H1 (cell line): ENCODE measurements at regions not wholly inside any gene's neighbourhood (a gene's known extent, or its start where the extent isn't known, plus 50 kb on each side); places are given as distances from the start of the nearest gene placed in this dataset.

Source experiments
- CTCF ChIA-PET: fragments of 300-600 bp; sonication (Branson Sonifier 250); formaldehyde crosslinking; loops from one replicate; lab custom pipeline; 2021; ENCODE audit not compliant: partially characterized antibody; lab: Charles Lee
- POLR2A ChIA-PET: fragments of 300-600 bp; sonication (Branson Sonifier 250); formaldehyde crosslinking; loops from one replicate; lab custom pipeline; 2021; ENCODE audit warnings: inconsistent platforms; ENCODE audit not compliant: partially characterized antibody; lab: Charles Lee
- DNase-seq, 2 experiments: peaks; one replicate each; pipeline versions ENCODE4 v3.0.0 to v3.0.0-alpha.2; 2010 to 2022; ENCODE audit warnings: low spot score in 2 of 2, low read depth in 1 of 2, mixed read lengths in 1 of 2
- FAIRE-seq: peaks from 2 replicates; lab custom pipeline; 2011; peaks lifted over from hg19 to GRCh38; lab: Jason Lieb, UNC
- H2AFZ ChIP-seq: 2 replicates; pipeline ENCODE4 v1.8.1; 2012; ENCODE audit warnings: low read length, inconsistent platforms
- H2AK5ac ChIP-seq: 2 replicates; pipeline ENCODE4 v1.6.1; 2013; ENCODE audit warnings: low read depth, low read length
- H2BK120ac ChIP-seq: replicated peaks from 2 replicates; pipeline ENCODE3; 2013; ENCODE audit warnings: low read depth, low read length, inconsistent platforms
- H2BK12ac ChIP-seq: 2 replicates; pipeline ENCODE4 v1.6.1; 2013; ENCODE audit warnings: low read depth, low read length
- H2BK15ac ChIP-seq: 2 replicates; pipeline ENCODE4 v1.6.1; 2013; ENCODE audit warnings: low read length
- H2BK20ac ChIP-seq: 2 replicates; pipeline ENCODE4 v1.6.1; 2013; ENCODE audit warnings: low read length
- H2BK5ac ChIP-seq: 2 replicates; pipeline ENCODE4 v1.6.1; 2013; ENCODE audit warnings: low read depth, low read length
- H3K14ac ChIP-seq: 2 replicates; pipeline ENCODE4 v1.6.1; 2013; ENCODE audit warnings: inconsistent platforms; ENCODE audit not compliant: insufficient read length
- H3K18ac ChIP-seq: 2 replicates; pipeline ENCODE4 v1.6.1; 2013; ENCODE audit warnings: low read length; ENCODE audit errors: extremely low read depth
- H3K23ac ChIP-seq: 2 replicates; pipeline ENCODE4 v1.6.1; 2013; ENCODE audit warnings: inconsistent platforms; ENCODE audit not compliant: insufficient read length
- H3K23me2 ChIP-seq: 2 replicates; pipeline ENCODE4 v1.6.1; 2013; ENCODE audit warnings: low read depth, low read length
- H3K27ac ChIP-seq: 2 replicates; pipeline ENCODE4 v1.6.1; 2011; ENCODE audit warnings: low read depth, low read length, inconsistent platforms
- H3K27me3 ChIP-seq, 4 experiments: replicated peaks in 1 of 4; 1 replicate in 1 of 4; 2 replicates in 3 of 4; pipeline versions ENCODE4 v1.6.1 to v1.8.1; 2011 to 2013; ENCODE audit warnings: low read length in 3 of 4, mild to moderate bottlenecking in 3 of 4, inconsistent platforms in 2 of 4, mixed read lengths in 2 of 4, moderate library complexity in 1 of 4; ENCODE audit not compliant: control insufficient read depth in 3 of 4, insufficient read depth in 3 of 4; ENCODE audit errors: extremely low read depth in 1 of 4
- H3K36me3 ChIP-seq, 4 experiments: 2 replicates each; pipeline versions ENCODE4 v1.6.1 to v1.8.1; 2011 to 2013; ENCODE audit warnings: mild to moderate bottlenecking in 4 of 4, low read length in 3 of 4, moderate library complexity in 2 of 4, control low read depth in 1 of 4, inconsistent platforms in 1 of 4; ENCODE audit not compliant: insufficient read depth in 4 of 4, control insufficient read depth in 2 of 4
- H3K4ac ChIP-seq: replicated peaks from 2 replicates; pipeline ENCODE3; 2013; ENCODE audit warnings: low read length, low read depth, mixed read lengths, inconsistent platforms; ENCODE audit not compliant: insufficient read length
- H3K4me1 ChIP-seq, 4 experiments: replicated peaks in 1 of 4; 1 replicate in 1 of 4; 2 replicates in 3 of 4; pipeline versions ENCODE4 v1.6.1 to v1.8.1; 2011 to 2013; ENCODE audit warnings: low read length in 3 of 4, inconsistent platforms in 2 of 4, mixed read lengths in 1 of 4; ENCODE audit not compliant: insufficient read depth in 4 of 4, control insufficient read depth in 3 of 4
- H3K4me2 ChIP-seq, 2 experiments: 2 replicates each; pipeline versions ENCODE4 v1.6.1 to v1.8.1; 2011 to 2013; ENCODE audit warnings: low read depth in 2 of 2, low read length in 2 of 2, control low read depth in 1 of 2, inconsistent platforms in 1 of 2, mild to moderate bottlenecking in 1 of 2; ENCODE audit not compliant: insufficient read depth in 1 of 2
- H3K4me3 ChIP-seq, 4 experiments: fragments of 200-600, 300-600 bp in 1 of 4; sonication (generic), shearing (Covaris generic), sonication (Bioruptor Twin) in 1 of 4; 2 replicates each; pipeline versions ENCODE4 v1.5.1 to v1.8.1; 2011 to 2016; ENCODE audit warnings: low read length in 4 of 4, low read depth in 3 of 4, control low read depth in 2 of 4, inconsistent platforms in 2 of 4, mild to moderate bottlenecking in 2 of 4, mixed read lengths in 1 of 4, moderate library complexity in 1 of 4; ENCODE audit not compliant: insufficient read depth in 2 of 4; ENCODE audit errors: extremely low read depth in 1 of 4
- H3K56ac ChIP-seq: replicated peaks from 2 replicates; pipeline ENCODE3; 2013; ENCODE audit warnings: low read depth, mild to moderate bottlenecking, mixed read lengths, low read length, inconsistent platforms; ENCODE audit not compliant: insufficient read length
- H3K79me1 ChIP-seq: 2 replicates; pipeline ENCODE4 v1.6.1; 2013; ENCODE audit warnings: low read depth, low read length, control low read depth
- H3K79me2 ChIP-seq, 2 experiments: 2 replicates each; pipeline versions ENCODE4 v1.6.1 to v1.8.1; 2012 to 2013; ENCODE audit warnings: low read length in 2 of 2, mild to moderate bottlenecking in 2 of 2, inconsistent platforms in 1 of 2; ENCODE audit not compliant: insufficient read depth in 2 of 2, control insufficient read depth in 1 of 2
- H3K9ac ChIP-seq, 4 experiments: replicated peaks in 1 of 4; 1 replicate in 1 of 4; 2 replicates in 3 of 4; pipeline versions ENCODE4 v1.6.1 to v1.8.1; 2011 to 2013; ENCODE audit warnings: low read depth in 3 of 4, low read length in 3 of 4, control low read depth in 2 of 4, mild to moderate bottlenecking in 2 of 4, moderate library complexity in 2 of 4, inconsistent platforms in 1 of 4; ENCODE audit errors: extremely low read depth in 1 of 4
- H3K9me3 ChIP-seq, 2 experiments: 2 replicates each; pipeline versions ENCODE4 v1.6.1 to v1.8.1; 2012 to 2013; ENCODE audit warnings: mild to moderate bottlenecking in 2 of 2, moderate library complexity in 2 of 2, control low read depth in 1 of 2, inconsistent platforms in 1 of 2, low read depth in 1 of 2, low read length in 1 of 2, mixed read lengths in 1 of 2; ENCODE audit not compliant: insufficient read depth in 2 of 2
- H4K20me1 ChIP-seq, 2 experiments: replicated peaks in 1 of 2; 2 replicates each; pipeline versions ENCODE3 to v1.8.1; 2011 to 2013; ENCODE audit warnings: inconsistent platforms in 2 of 2, low read length in 2 of 2, mild to moderate bottlenecking in 1 of 2; ENCODE audit not compliant: insufficient read depth in 2 of 2, control insufficient read depth in 1 of 2
- H4K5ac ChIP-seq: 2 replicates; pipeline ENCODE4 v1.6.1; 2013; ENCODE audit warnings: low read length, low read depth, mixed read lengths, inconsistent platforms; ENCODE audit not compliant: insufficient read length
- H4K8ac ChIP-seq: 2 replicates; pipeline ENCODE4 v1.8.0; 2013; ENCODE audit warnings: mild to moderate bottlenecking, moderate library complexity, low read length, inconsistent platforms; ENCODE audit not compliant: insufficient read depth; ENCODE audit errors: extremely low read depth
- H4K91ac ChIP-seq: replicated peaks from 2 replicates; pipeline ENCODE3; 2013; ENCODE audit warnings: low read length, mixed read lengths, inconsistent platforms; ENCODE audit not compliant: insufficient read length
- CHD1 ChIP-seq: IDR thresholded peaks from 2 replicates; pipeline ENCODE4 v1.6.1; 2012; ENCODE audit warnings: low read depth, low read length, improper control_type of control experiment
- CTBP2 ChIP-seq: IDR thresholded peaks from 2 replicates; pipeline ENCODE4 v1.7.0; 2011; ENCODE audit warnings: borderline replicate concordance, mild to moderate bottlenecking, moderate library complexity, mixed read lengths, low read length; ENCODE audit not compliant: insufficient read depth, insufficient read length
- EP300 ChIP-seq, 2 experiments: IDR thresholded peaks; 1 replicate in 1 of 2; 2 replicates in 1 of 2; pipeline ENCODE4 v1.6.1; 2011 to 2012; ENCODE audit warnings: low read depth in 2 of 2, low read length in 2 of 2, mild to moderate bottlenecking in 2 of 2, borderline replicate concordance in 1 of 2, inconsistent platforms in 1 of 2, moderate library complexity in 1 of 2
- EZH2 ChIP-seq: fragments of 200-600 bp; sonication (generic); IDR thresholded peaks from 2 replicates; pipeline ENCODE4 v1.7.1; 2012; ENCODE audit warnings: low read depth, mild to moderate bottlenecking, moderate library complexity, low read length, inconsistent platforms; ENCODE audit not compliant: severe bottlenecking
- KDM1A ChIP-seq: fragments of 200-600, 300-600 bp; sonication (generic); IDR thresholded peaks from 2 replicates; pipeline ENCODE4 v1.7.1; 2016; ENCODE audit warnings: mild to moderate bottlenecking, low read length, borderline replicate concordance
- NANOG ChIP-seq: IDR thresholded peaks from 2 replicates; pipeline ENCODE4 v1.6.1; 2011; ENCODE audit warnings: low read length, low read depth, mild to moderate bottlenecking, inconsistent platforms; ENCODE audit not compliant: insufficient read depth, poor library complexity, severe bottlenecking
- NRF1 ChIP-seq: IDR thresholded peaks from 2 replicates; pipeline ENCODE4 v1.6.1; 2011; ENCODE audit warnings: mild to moderate bottlenecking, low read depth, low read length, improper control_type of control experiment
- POLR2AphosphoS5 ChIP-seq: IDR thresholded peaks from 2 replicates; pipeline ENCODE4 v1.6.1; 2011; ENCODE audit warnings: low read depth, low read length
- SP4 ChIP-seq: IDR thresholded peaks from 2 replicates; pipeline ENCODE4 v1.6.1; 2012; ENCODE audit warnings: low read length, inconsistent platforms
- SUZ12 ChIP-seq: fragments of 200-600 bp; sonication (generic); IDR thresholded peaks from 2 replicates; pipeline ENCODE4 v1.6.1; 2012; ENCODE audit warnings: mild to moderate bottlenecking, inconsistent platforms, low read length, moderate library complexity, mixed read lengths
- TAF1 ChIP-seq: IDR thresholded peaks from 2 replicates; pipeline ENCODE4 v1.6.1; 2011; ENCODE audit warnings: mild to moderate bottlenecking, low read depth, low read length
- TCF12 ChIP-seq: IDR thresholded peaks from 2 replicates; pipeline ENCODE4 v1.6.1; 2011; ENCODE audit warnings: low read depth, mild to moderate bottlenecking, low read length
- TEAD4 ChIP-seq: IDR thresholded peaks from 2 replicates; pipeline ENCODE4 v1.6.1; 2012; ENCODE audit warnings: low read depth, low read length, inconsistent platforms, mixed read lengths
- WGBS, 2 experiments: shearing (Covaris generic) in 1 of 2; methylation state at CpG; one replicate each; pipeline versions ENCODE4 v1.1.6 to v1.1.7; 2013 to 2015; ENCODE audit warnings: low lambda C conversion rate in 2 of 2, mixed read lengths in 2 of 2, inconsistent platforms in 1 of 2, low coverage in 1 of 2, missing lambda C conversion rate in 1 of 2; ENCODE audit not compliant: insufficient replicate concordance in 2 of 2, insufficient coverage in 1 of 2, insufficient read length in 1 of 2; ENCODE audit errors: extremely low coverage in 1 of 2, missing lambda C conversion rate in 1 of 2; 5-methylcytosine and 5-hydroxymethylcytosine counted together
- TF ChIP-seq, protein P1 (sequence below): IDR thresholded peaks from 2 replicates; pipeline ENCODE4 v1.6.1; 2012; ENCODE audit warnings: low read length, inconsistent platforms

DNA sequence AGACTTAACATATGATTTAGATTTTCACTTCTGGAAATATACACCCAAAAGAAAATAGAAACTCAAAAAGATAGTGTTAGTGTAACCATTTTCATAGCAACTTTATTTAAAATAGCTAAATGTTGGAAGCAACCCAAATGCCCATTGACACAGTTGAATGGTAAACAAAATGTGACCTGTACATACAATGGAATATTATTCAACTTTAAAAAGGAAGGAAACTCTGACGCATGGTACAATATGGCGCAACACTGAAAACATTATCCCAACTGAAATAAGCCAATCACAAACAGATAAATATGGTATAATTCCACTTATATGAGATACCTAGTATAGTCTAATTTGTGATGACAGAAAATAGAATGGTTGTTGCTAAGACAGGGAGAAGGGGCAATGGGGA lies 1456.1 kb upstream of the MIR17HG start:
- H3K4ac ChIP-seq = no peak overlapping the region
- no peaks in the 10 kb centered on the region for H3K79me1 ChIP-seq
- FAIRE-seq (no peak), DNase-seq (no peak)
- ChIA-PET CTCF (interaction anchor here (0.6 kb wide), 2 partner anchors 25 kb away, joined by 3 to 4 read pairs; no protein-coding TSS in a partner anchor), POLR2A (no interaction called here)
- WGBS, 2 experiments = 61% methylated on average over 2 of the region's 2 CpGs; no CpG with 5 or more reads in 1 of the 2 experiments
- H3K27ac ChIP-seq = no peak overlapping the region
- no peak overlapping the region for H4K8ac ChIP-seq
- H2AFZ ChIP-seq = no peak overlapping the region
- no peak overlapping the region for H3K18ac ChIP-seq
- no peak overlapping the region for H2BK120ac ChIP-seq
- no peaks in the 10 kb centered on the region for H3K36me3 ChIP-seq
- H3K23ac ChIP-seq = no peak overlapping the region
- no peak overlapping the region for H3K56ac ChIP-seq
- no peak overlapping the region for H2BK5ac ChIP-seq
- no peaks in the 10 kb centered on the region for H3K9me3 ChIP-seq
- H4K5ac ChIP-seq = no peak overlapping the region
- no peaks in the 10 kb centered on the region for H4K20me1 ChIP-seq
- no peaks in the 10 kb centered on the region for H3K27me3 ChIP-seq
- no peak overlapping the region for H2BK15ac ChIP-seq
- no peak overlapping the region for H3K4me2 ChIP-seq
- no peak overlapping the region for H2BK12ac ChIP-seq
- no peak overlapping the region for H2AK5ac ChIP-seq
- no peak overlapping the region for H3K9ac ChIP-seq
- H4K91ac ChIP-seq = no peak overlapping the region
- no peak overlapping the region for H3K4me3 ChIP-seq
- H3K23me2 ChIP-seq = no peaks in the 10 kb centered on the region
- H3K14ac ChIP-seq = no peak overlapping the region
- H2BK20ac ChIP-seq = no peak overlapping the region
- H3K79me2 ChIP-seq = no peaks in the 10 kb centered on the region
- no peaks in the 10 kb centered on the region for H3K4me1 ChIP-seq
- no peak for TF ChIP-seq KDM1A
- no peak for TF ChIP-seq NRF1
- TF ChIP-seq CTBP2 = no peak
- TF ChIP-seq EP300 (IDR thresholded peaks at IDR 0.05; ENCODE audit: borderline replicate concordance in 1 of 2, low read depth in 2 of 2, low read length in 2 of 2) = no peak
- TF ChIP-seq EZH2 = no peak
- TF ChIP-seq, protein P1, sequence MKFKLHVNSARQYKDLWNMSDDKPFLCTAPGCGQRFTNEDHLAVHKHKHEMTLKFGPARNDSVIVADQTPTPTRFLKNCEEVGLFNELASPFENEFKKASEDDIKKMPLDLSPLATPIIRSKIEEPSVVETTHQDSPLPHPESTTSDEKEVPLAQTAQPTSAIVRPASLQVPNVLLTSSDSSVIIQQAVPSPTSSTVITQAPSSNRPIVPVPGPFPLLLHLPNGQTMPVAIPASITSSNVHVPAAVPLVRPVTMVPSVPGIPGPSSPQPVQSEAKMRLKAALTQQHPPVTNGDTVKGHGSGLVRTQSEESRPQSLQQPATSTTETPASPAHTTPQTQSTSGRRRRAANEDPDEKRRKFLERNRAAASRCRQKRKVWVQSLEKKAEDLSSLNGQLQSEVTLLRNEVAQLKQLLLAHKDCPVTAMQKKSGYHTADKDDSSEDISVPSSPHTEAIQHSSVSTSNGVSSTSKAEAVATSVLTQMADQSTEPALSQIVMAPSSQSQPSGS = no peak
- no peak for TF ChIP-seq TCF12
- no peak for TF ChIP-seq CHD1
- TF ChIP-seq SP4 = no peak
- no peak for TF ChIP-seq TEAD4
- TF ChIP-seq POLR2AphosphoS5 = no peak
- TF ChIP-seq SUZ12 = no peak
- no peak for TF ChIP-seq NANOG
- no peak for TF ChIP-seq TAF1
